ENCODE measurements at regions not wholly inside any gene's neighbourhood (a gene's known extent, or its start where the extent isn't known, plus 50 kb on each side); places are given as distances from the start of the nearest gene placed in this dataset.

DNA sequence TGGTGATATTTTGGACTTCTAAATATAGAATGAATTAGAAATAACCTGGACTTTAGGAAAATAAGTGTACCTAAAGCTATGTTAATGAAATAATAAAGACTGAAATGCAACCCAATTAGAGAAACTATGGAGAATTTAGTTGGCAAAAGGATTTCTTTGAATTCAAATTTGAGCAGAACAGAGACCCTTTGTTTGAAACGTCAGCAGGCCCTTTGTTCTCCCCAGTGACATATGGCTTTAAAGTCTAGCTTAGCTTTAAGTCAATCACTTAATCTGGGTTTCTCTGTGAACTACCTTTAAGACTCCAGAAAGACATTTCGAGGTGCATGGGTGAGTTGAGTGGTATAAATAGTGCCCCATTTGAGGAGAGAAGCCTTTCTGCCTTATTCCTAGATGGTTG lies 130.5 kb upstream of the CREB1 start:
- ATAC-seq (ENCODE audit: low read depth) (no peak), DNase-seq (no peak)
- Histone ChIP-seq H3K9me1 (ENCODE audit: insufficient read depth, low read length) (peaks cover 2% of the 10 kb centered on the region), H2BK5ac (ENCODE audit: low read depth, low read length, poor library complexity, severe bottlenecking) (no peak overlapping the region), H2BK20ac (ENCODE audit: low read depth, low read length) (no peak overlapping the region; the same call in 1 of the 2 replicates), H2AFZ (replicated peaks; ENCODE audit: low read length, poor library complexity) (no peak overlapping the region), H2BK120ac (ENCODE audit: low read depth, low read length) (no peak overlapping the region), H3K23ac (ENCODE audit: low read depth, low read length) (no peak overlapping the region), H4K8ac (ENCODE audit: low read depth in 2 of 2, low read length in 2 of 2) (no peak overlapping the region; a peak in 1 of 4 replicates), H3K36me3 (ENCODE audit: control insufficient read depth, insufficient read depth, low read length) (no peaks in the 10 kb centered on the region), H2AK9ac (replicated peaks; ENCODE audit: low read depth, low read length, poor library complexity) (no peak overlapping the region), H3K4me2 (ENCODE audit: low read depth, low read length) (no peak overlapping the region), H3K79me1 (ENCODE audit: low read depth in 1 of 2, low read length in 2 of 2) (no peaks in the 10 kb centered on the region), H4K5ac (ENCODE audit: low read depth, low read length) (no peak overlapping the region), H3K4me3 (ENCODE audit: insufficient read depth, low read depth, low read length) (no peak overlapping the region), H3K4ac (ENCODE audit: low read depth, low read length) (no peak overlapping the region), H4K20me1 (ENCODE audit: insufficient read depth, low read length) (no peaks in the 10 kb centered on the region), H3K27ac (ENCODE audit: insufficient read depth, low read length) (no peak overlapping the region), H3K56ac (ENCODE audit: extremely low read depth, insufficient read depth, low read length) (no peak overlapping the region), H3K4me1 (ENCODE audit: control insufficient read depth, insufficient read depth, low read length) (peaks cover 8% of the 10 kb centered on the region), H2BK15ac (ENCODE audit: low read depth, low read length) (0 out of 3 replicates have a peak overlapping the region, but pooled peaks have one; percentile 15), H3K27me3 (ENCODE audit: control insufficient read depth, insufficient read depth, low read length) (no peaks in the 10 kb centered on the region), H4K91ac (ENCODE audit: insufficient read depth, low read depth, low read length) (no peak overlapping the region), H3K14ac (replicated peaks; ENCODE audit: low read depth, low read length) (no peak overlapping the region), H3K9ac (ENCODE audit: low read depth, low read length) (no peak overlapping the region), H3K9me3 (ENCODE audit: control insufficient read depth, insufficient read depth, low read length) (peaks cover 3% of the 10 kb centered on the region; the same call in 1 of the 2 replicates), H2AK5ac (ENCODE audit: low read depth, low read length) (no peak overlapping the region; the same call in 1 of the 2 replicates), H3K18ac (ENCODE audit: low read depth, low read length) (no peak overlapping the region)
- TF ChIP-seq BHLHE40 (IDR thresholded peaks at IDR 0.05; ENCODE audit: low read depth, low read length) (no peak), MXI1 (IDR thresholded peaks at IDR 0.05; ENCODE audit: borderline replicate concordance, low read depth, low read length) (no peak), MAZ (IDR thresholded peaks at IDR 0.05; ENCODE audit: borderline replicate concordance, low read depth, low read length) (no peak), MAFK (IDR thresholded peaks at IDR 0.05; ENCODE audit: low read depth, low read length) (no peak), RAD21 (IDR thresholded peaks at IDR 0.05; ENCODE audit: low read length) (no peak), RCOR1 (IDR thresholded peaks at IDR 0.05; ENCODE audit: insufficient replicate concordance, low read length) (no peak), RFX5 (IDR thresholded peaks at IDR 0.05; ENCODE audit: low read depth, low read length) (no peak), CTCF (conservative IDR thresholded peaks at IDR 0.05; ENCODE audit: low read depth, low read length) (no peak), NFE2L2 (IDR thresholded peaks at IDR 0.05; ENCODE audit: low read depth, low read length) (no peak), POLR2A (IDR thresholded peaks at IDR 0.05; ENCODE audit: low read depth, low read length) (no peak), CHD1 (IDR thresholded peaks at IDR 0.05; ENCODE audit: low read depth, low read length) (no peak), FOS (IDR thresholded peaks at IDR 0.05; ENCODE audit: low read depth, low read length) (no peak), ELK1 (IDR thresholded peaks at IDR 0.05; ENCODE audit: borderline replicate concordance, low read depth, low read length) (no peak)
- TF ChIP-seq, protein P1, sequence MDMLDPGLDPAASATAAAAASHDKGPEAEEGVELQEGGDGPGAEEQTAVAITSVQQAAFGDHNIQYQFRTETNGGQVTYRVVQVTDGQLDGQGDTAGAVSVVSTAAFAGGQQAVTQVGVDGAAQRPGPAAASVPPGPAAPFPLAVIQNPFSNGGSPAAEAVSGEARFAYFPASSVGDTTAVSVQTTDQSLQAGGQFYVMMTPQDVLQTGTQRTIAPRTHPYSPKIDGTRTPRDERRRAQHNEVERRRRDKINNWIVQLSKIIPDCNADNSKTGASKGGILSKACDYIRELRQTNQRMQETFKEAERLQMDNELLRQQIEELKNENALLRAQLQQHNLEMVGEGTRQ (IDR thresholded peaks at IDR 0.05; ENCODE audit: low read depth, low read length), result no peak
- dilution Hi-C loops (cut with HindIII; ENCODE audit: low sequenced_read_pairs, unreplicated experiment), result no loop called here
- no CpG with 5 or more reads among the region's 2 CpGs for WGBS, 2 experiments (ENCODE audit: extremely low coverage in 2 of 2, insufficient read length in 1 of 2)
- BruUV-seq (replicated peaks), result no TSS peak
- in situ Hi-C loops (cut with MboI; ENCODE audit: low sequenced_read_pairs), result no loop called here
- POLR2A ChIA-PET (ENCODE audit: unreplicated experiment), result no interaction called here
- CTCF ChIA-PET, result interaction anchor here (0.6 to 1.0 kb wide), 2 partner anchors 10 to 426 kb away, joined by 4 read pairs; no protein-coding TSS in a partner anchor
- intact Hi-C loops (cut with micrococcal nuclease), result no loop called here

All from IMR-90 (cell line).